Fibroblast of lung (primary cell): ENCODE measurements at regions not wholly inside any gene's neighbourhood (a gene's known extent, or its start where the extent isn't known, plus 50 kb on each side); places are given as distances from the start of the nearest gene placed in this dataset.
"Not testable (repeated sequence)": the region's sequence is repeated elsewhere in the genome, so short reads cannot be mapped to it uniquely, and the experiment has no call there.

Source experiments
- CTCF ChIP-seq, 2 donors: IDR thresholded peaks in 1 of 2; conservative IDR thresholded peaks in 1 of 2; 1 replicate in 1 of 2; 2 replicates in 1 of 2; pipeline ENCODE4 v1.5.1; 2011 to 2012; ENCODE audit warnings: low read length in 2 of 2, control low read depth in 1 of 2, inconsistent platforms in 1 of 2, low read depth in 1 of 2, mild to moderate bottlenecking in 1 of 2
- EZH2 ChIP-seq: IDR thresholded peaks from 2 replicates; pipeline ENCODE4 v1.5.1; 2012; ENCODE audit warnings: low read length, control low read depth, mild to moderate bottlenecking; ENCODE audit errors: missing control alignments

DNA sequence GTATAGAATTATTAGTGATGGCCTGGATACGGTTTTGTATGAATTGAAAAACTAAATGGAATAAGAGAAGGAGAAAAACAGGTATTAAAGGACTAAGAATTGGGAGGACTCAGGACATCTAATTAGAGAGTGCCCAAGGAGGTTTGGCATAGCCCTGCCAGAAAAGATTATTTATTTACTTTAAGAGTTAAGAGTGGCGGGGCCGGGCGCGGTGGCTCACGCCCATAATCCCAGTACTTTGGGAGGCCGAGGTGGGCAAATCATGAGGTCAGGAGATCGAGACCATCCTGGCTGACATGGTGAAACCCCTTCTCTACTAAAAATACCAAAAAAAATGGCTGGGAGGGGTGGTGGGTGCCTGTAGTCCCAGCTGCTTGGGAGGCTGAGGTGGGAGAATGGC is 115.2 kb upstream of the KCNJ3 start:
- not testable (repeated sequence) for TF ChIP-seq CTCF (conservative IDR thresholded peaks at IDR 0.05 in 1 of 2, IDR thresholded peaks at IDR 0.05 in 1 of 2; ENCODE audit: low read depth in 1 of 2, low read length in 2 of 2); EZH2
